Peyer's patch (tissue), 4 donors: ENCODE measurements at regions not wholly inside any gene's neighbourhood (a gene's known extent, or its start where the extent isn't known, plus 50 kb on each side); places are given as distances from the start of the nearest gene placed in this dataset.

Experiments used
- DNase-seq, 3 donors: peaks; one replicate each; pipeline ENCODE4 v3.0.0-alpha.2; 2017 to 2019
- H3K27ac ChIP-seq, 4 donors: fragments of 200-600 bp; sonication (generic); one replicate each; pipeline ENCODE4 v1.5.1; 2016 to 2019
- H3K27me3 ChIP-seq, 2 donors: fragments of 200-600 bp; sonication (generic); one replicate each; pipeline ENCODE4 v1.5.1; 2019
- H3K36me3 ChIP-seq, 3 donors: fragments of 200-600 bp; sonication (generic); one replicate each; pipeline ENCODE4 v1.5.1; 2016 to 2019
- H3K4me1 ChIP-seq, 4 donors: fragments of 200-600 bp; sonication (generic); one replicate each; pipeline ENCODE4 v1.5.1; 2016 to 2019
- H3K4me3 ChIP-seq, 4 donors: fragments of 200-600 bp; sonication (generic); 1 replicate in 3 of 4; 2 replicates in 1 of 4; pipeline ENCODE4 v1.5.1; 2016 to 2019; ENCODE audit warnings: mild to moderate bottlenecking in 1 of 4
- H3K9me3 ChIP-seq, 4 donors: fragments of 200-600 bp; sonication (generic); one replicate each; pipeline ENCODE4 v1.5.1; 2016 to 2019; ENCODE audit warnings: mild to moderate bottlenecking in 1 of 4
- POLR2A ChIP-seq, 2 donors: fragments of 450-650 bp; IDR thresholded peaks; one replicate each; pipeline ENCODE4 v1.5.1; 2017; ENCODE audit warnings: antibody characterized with exemption in 2 of 2, mild to moderate bottlenecking in 2 of 2, moderate library complexity in 2 of 2
- TF ChIP-seq, protein P1 (sequence below), 6 experiments: fragments of 450-650 bp in 4 of 6; fragments of 200-600 bp in 2 of 6; sonication (generic) in 1 of 6; IDR thresholded peaks; one replicate each; pipeline ENCODE4 v1.5.1; 2017 to 2019; ENCODE audit warnings: antibody characterized with exemption in 6 of 6, mild to moderate bottlenecking in 3 of 6, moderate library complexity in 1 of 6

DNA sequence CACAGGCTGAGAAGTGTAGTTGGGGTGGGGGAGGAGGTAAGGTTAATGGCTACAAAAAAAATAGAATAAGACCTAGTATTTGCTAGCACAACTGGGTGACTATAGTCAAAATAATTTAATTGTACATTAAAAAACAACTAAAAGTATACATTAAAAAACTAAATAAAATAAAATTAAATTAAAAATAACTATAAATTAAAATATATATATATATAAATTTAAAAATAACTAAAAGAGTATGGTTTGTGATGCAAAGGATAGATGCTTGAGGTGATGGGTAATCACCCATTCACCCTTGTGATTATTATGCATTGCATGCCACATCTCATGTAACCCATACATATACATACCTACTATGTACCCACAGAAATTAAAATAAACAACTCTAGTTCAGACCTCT lies 762.5 kb downstream of the SORCS1 start:
- H3K27me3 ChIP-seq: no peaks in the 10 kb centered on the region
- no peak for DNase-seq
- H3K36me3 ChIP-seq: no peaks in the 10 kb centered on the region
- H3K27ac ChIP-seq: no peak overlapping the region
- TF ChIP-seq, protein P1, sequence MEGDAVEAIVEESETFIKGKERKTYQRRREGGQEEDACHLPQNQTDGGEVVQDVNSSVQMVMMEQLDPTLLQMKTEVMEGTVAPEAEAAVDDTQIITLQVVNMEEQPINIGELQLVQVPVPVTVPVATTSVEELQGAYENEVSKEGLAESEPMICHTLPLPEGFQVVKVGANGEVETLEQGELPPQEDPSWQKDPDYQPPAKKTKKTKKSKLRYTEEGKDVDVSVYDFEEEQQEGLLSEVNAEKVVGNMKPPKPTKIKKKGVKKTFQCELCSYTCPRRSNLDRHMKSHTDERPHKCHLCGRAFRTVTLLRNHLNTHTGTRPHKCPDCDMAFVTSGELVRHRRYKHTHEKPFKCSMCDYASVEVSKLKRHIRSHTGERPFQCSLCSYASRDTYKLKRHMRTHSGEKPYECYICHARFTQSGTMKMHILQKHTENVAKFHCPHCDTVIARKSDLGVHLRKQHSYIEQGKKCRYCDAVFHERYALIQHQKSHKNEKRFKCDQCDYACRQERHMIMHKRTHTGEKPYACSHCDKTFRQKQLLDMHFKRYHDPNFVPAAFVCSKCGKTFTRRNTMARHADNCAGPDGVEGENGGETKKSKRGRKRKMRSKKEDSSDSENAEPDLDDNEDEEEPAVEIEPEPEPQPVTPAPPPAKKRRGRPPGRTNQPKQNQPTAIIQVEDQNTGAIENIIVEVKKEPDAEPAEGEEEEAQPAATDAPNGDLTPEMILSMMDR (IDR thresholded peaks at IDR 0.05): no peak
- TF ChIP-seq POLR2A (IDR thresholded peaks at IDR 0.05): no peak
- H3K4me3 ChIP-seq: no peak overlapping the region
- no peaks in the 10 kb centered on the region for H3K4me1 ChIP-seq
- no peaks in the 10 kb centered on the region for H3K9me3 ChIP-seq

DNA sequence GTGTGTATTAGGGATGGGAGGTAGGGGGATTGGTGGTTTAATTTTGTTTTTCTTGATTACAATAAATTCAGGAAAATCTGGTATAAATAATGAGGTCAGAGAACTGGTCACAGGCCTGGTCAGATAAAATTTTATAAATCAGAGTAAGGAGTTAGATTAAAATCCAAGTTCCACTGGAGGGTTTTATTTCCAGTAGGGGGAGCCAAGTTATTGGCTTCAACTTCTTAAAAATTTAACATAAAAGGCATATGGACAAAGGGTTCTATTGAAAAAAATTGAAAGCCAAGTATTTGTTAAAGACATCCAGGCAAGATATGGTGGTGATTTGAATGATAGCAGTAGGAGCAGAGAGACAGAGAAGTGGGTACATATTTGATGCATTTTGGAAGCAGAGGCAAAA lies 763.3 kb downstream of the SORCS1 start:
- no peak for DNase-seq
- Histone ChIP-seq H3K36me3 (no peaks in the 10 kb centered on the region), H3K4me1 (no peaks in the 10 kb centered on the region), H3K27ac (no peak overlapping the region), H3K4me3 (no peak overlapping the region), H3K9me3 (no peaks in the 10 kb centered on the region), H3K27me3 (no peaks in the 10 kb centered on the region)
- TF ChIP-seq, protein P1 (IDR thresholded peaks at IDR 0.05): peak in 2 of 6 experiments; percentile 11 to 20
- no peak for TF ChIP-seq POLR2A (IDR thresholded peaks at IDR 0.05)

DNA sequence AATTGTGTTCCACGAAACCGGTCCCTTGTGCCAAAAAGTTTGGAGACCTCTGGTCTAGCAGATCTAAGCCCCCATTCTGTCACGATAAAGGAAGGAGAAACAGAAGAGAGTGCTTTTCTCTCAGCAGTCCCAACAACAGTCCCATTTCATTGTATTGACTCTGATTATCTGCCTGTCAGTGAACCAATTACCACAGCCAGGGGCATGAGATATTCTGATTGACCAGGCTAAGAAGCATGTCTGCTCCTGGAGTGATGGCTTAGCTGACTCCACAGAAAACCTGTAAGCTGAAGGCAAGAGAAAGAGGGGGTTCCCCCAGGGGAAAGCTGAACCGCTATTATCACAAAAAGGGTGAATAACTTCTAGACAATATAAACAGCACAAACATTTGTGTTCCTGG lies 765.4 kb downstream of the SORCS1 start:
- no peaks in the 10 kb centered on the region for H3K36me3 ChIP-seq
- H3K27me3 ChIP-seq: no peaks in the 10 kb centered on the region
- no peak overlapping the region for H3K27ac ChIP-seq
- no peak overlapping the region for H3K4me3 ChIP-seq
- no peak for DNase-seq
- no peak for TF ChIP-seq POLR2A (IDR thresholded peaks at IDR 0.05)
- TF ChIP-seq, protein P1 (IDR thresholded peaks at IDR 0.05): no peak
- H3K4me1 ChIP-seq: no peaks in the 10 kb centered on the region
- H3K9me3 ChIP-seq: no peaks in the 10 kb centered on the region

DNA sequence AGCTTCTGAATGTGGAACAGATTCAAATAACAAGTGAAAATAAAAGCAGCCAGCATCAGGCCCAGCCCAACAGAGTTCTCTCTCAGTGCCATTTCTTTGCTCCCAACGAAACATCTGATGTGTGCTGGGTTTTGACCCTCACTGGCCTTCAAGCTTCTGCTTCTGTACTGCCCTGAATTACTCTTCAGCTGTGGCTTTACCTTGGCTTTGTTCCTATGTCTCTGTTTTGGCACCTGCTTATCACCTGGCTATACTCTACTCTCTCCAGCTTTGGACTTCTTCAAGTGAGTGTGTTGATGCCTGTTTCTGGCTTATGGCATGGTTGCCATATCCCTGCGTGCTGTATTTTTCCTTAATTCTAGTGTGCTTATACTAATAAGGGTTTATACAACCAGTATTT lies 768.3 kb downstream of the SORCS1 start:
- TF ChIP-seq POLR2A (IDR thresholded peaks at IDR 0.05): no peak
- TF ChIP-seq, protein P1 (IDR thresholded peaks at IDR 0.05): no peak
- DNase-seq: no peak
- H3K36me3 ChIP-seq: no peaks in the 10 kb centered on the region
- H3K4me3 ChIP-seq: no peak overlapping the region
- H3K4me1 ChIP-seq: no peaks in the 10 kb centered on the region
- no peak overlapping the region for H3K27ac ChIP-seq
- no peaks in the 10 kb centered on the region for H3K27me3 ChIP-seq
- H3K9me3 ChIP-seq: no peaks in the 10 kb centered on the region

DNA sequence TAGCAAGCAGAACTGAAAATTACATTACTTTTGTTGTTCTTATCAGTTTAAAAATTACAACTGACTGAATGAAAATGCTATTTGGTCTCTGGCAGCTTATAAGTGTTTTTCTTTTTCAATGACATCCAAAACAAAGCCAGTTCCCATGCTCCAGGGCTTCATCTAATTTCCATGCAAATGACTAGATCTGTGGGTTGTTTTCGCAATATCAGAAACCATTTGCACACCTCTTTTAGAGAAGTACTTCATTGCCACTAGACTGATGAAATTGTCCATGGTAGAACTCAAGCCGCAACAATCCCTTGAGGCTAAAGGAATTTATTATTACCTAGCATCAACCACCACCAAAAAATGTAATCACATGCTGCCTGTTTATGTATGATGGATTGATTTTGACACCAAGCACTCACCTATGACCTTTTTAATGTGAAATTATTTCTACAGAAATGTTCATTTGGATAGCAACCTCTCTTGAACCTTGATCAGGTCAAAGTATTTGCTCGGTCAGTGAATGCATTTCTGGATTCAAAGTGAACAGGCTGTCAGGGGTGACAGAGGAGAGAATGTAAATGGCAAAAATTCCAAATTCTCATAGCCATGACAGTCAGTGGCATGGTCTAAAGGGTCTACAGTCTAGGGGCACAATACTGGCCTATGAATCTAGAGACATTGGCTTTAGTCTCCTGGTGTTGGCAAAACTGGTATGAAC lies 769.3 kb downstream of the SORCS1 start:
- H3K27ac ChIP-seq: no peak overlapping the region

More for the DNA sequence above, 769.3 kb downstream of the SORCS1 start:
- no peak for DNase-seq
- no peaks in the 10 kb centered on the region for H3K36me3 ChIP-seq
- no peak overlapping the region for H3K4me3 ChIP-seq
- H3K27me3 ChIP-seq: no peaks in the 10 kb centered on the region
- TF ChIP-seq POLR2A (IDR thresholded peaks at IDR 0.05): no peak
- TF ChIP-seq, protein P1 (IDR thresholded peaks at IDR 0.05): no peak
- no peaks in the 10 kb centered on the region for H3K9me3 ChIP-seq
- no peaks in the 10 kb centered on the region for H3K4me1 ChIP-seq
